Peyer's patch (tissue), 4 donors: ENCODE measurements at regions not wholly inside any gene's neighbourhood (a gene's known extent, or its start where the extent isn't known, plus 50 kb on each side); places are given as distances from the start of the nearest gene placed in this dataset.

Experiments used
- CTCF ChIP-seq, 6 experiments: fragments of 450-650 bp in 4 of 6; fragments of 200-600 bp in 2 of 6; sonication (generic) in 1 of 6; IDR thresholded peaks; one replicate each; pipeline ENCODE4 v1.5.1; 2017 to 2019; ENCODE audit warnings: antibody characterized with exemption in 6 of 6, mild to moderate bottlenecking in 3 of 6, moderate library complexity in 1 of 6
- POLR2A ChIP-seq, 2 donors: fragments of 450-650 bp; IDR thresholded peaks; one replicate each; pipeline ENCODE4 v1.5.1; 2017; ENCODE audit warnings: antibody characterized with exemption in 2 of 2, mild to moderate bottlenecking in 2 of 2, moderate library complexity in 2 of 2

GRCh38 chr5:33118761-33119415, 321.9 kb upstream of the TARS1 start:
- TF ChIP-seq CTCF (IDR thresholded peaks at IDR 0.05) (no peak), POLR2A (IDR thresholded peaks at IDR 0.05) (no peak)
